Right ventricle myocardium inferior (tissue), 1 donor: ENCODE measurements at regions not wholly inside any gene's neighbourhood (a gene's known extent, or its start where the extent isn't known, plus 50 kb on each side); places are given as distances from the start of the nearest gene placed in this dataset.
A peak's percentile ranks its signal among the peaks of the same experiment; 100 is the strongest.
"Not testable (repeated sequence)": the region's sequence is repeated elsewhere in the genome, so short reads cannot be mapped to it uniquely, and the experiment has no call there.

Experiments
- ATAC-seq: fragments of 200-7000 bp; cut with Tn5 transposase; one replicate; pipeline ENCODE4 v1.9.1; 2020; ENCODE audit warnings: mild to moderate bottlenecking, moderate library complexity
- DNase-seq: peaks from one replicate; pipeline ENCODE4 v3.0.0; 2021; ENCODE audit errors: missing footprints
- intact Hi-C: fragments of 100-400 bp; cut with DNase I; formaldehyde crosslinking; loops from one replicate; pipeline ENCODE4 v1.11.0; 2022
- donor health status: DM: no; HTN: yes; CAD: no; lungs with severe emphysema.

DNA sequence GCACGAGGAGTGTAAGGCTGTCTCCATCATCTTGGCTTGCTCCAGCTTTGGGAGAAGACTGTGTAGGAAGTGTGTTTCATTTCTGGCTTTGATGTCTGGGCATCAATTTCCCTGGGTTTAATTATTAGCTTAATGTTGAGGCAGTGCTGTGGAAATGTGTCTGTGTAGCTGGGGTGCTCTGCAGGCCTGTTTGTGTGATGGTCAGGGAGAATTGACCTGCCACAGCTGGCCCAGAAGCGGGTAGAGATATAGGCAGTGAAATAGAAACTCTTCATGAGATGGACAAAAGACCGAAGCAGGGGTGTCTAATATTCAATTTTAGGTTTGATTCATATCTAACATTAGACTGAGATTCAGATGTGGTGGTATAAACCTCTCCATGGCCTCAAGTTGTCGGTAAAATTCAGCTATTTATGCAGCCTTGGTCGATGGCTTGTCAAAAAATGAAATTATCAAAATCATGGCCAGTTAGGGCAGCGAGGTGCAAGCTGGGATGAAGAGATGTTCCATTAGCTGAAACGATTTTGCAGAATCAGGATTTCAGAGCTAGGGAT lies 95.3 kb upstream of the SNX9 start:
- ATAC-seq (no peak), DNase-seq (no peak)
- intact Hi-C loops, result no loop called here

DNA sequence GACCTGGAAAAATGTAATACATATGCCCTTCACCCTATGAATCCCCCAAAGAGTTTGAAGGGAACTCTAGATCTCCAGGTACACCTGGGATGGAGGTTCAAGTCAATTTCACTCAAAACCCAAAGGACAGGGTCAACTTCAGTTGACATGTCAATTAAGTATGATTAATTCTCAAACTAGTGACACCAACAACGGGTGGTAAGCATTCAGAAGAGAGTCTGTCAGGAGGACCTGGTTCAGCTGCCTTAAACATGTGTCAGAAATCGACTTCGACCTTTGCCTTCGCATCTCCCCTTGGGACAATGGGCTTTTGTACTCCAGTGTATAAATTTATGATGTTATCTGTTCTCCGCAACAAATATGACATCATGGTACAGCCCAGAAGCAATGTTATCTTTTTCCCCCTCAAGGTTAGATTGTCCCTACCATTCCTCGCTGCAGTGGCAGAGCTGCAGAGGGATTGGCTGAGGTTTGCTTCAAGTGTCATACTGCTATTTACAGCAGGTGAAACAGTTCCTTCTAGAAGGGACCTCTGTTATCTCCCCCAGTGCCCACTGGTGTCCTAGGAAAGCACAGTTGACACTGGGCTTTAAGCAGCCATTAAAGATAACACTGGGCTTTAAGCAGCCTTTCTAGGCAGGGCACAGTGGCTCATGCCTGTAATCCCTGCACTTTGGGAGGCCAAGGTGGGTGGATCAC lies 94.7 kb upstream of the SNX9 start:
- intact Hi-C loops, result no loop called here
- ATAC-seq (no peak), DNase-seq (no peak)

DNA sequence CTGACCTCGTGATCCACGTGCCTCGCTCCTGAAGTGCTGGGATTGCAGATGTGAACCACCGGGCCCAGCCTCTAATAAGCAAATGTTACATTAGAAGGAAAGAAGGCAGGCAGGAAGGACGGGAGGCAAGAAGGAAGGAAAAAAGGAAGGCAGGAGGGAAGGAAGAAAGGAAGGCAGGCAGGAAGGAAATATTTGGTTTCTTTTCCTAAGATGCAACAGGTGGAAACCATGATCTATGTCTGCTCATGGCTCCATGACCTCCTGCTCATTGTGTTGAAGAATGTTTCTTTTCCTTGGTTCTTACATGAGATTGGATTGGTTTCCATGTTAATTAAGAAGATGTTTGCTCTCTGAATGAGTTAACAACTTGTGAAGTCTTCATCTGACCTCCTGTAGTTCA lies 91.8 kb upstream of the SNX9 start:
- intact Hi-C loops, result no loop called here
- ATAC-seq, result no peak
- no peak for DNase-seq

DNA sequence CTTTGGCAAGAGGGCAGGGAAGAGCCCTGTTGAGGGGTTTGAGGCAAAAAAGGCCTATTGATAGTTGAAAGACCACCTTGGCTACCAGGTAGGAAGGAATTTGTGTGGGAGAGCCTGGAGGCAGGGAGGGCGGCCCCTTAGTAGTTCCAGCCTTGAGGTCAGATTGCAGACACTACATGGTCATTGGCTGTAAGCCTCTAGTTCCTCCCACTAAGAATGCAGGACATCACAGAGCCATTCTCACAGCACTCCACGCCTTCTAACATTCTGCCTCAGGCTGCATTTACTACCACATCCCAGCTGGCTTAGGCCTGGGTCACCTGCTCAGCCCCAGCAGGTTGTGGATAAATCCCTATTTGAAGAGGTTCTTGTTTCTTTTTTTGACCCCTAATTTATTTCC lies 91.0 kb upstream of the SNX9 start:
- no peak for ATAC-seq
- no peak for DNase-seq
- intact Hi-C loops, result no loop called here

DNA sequence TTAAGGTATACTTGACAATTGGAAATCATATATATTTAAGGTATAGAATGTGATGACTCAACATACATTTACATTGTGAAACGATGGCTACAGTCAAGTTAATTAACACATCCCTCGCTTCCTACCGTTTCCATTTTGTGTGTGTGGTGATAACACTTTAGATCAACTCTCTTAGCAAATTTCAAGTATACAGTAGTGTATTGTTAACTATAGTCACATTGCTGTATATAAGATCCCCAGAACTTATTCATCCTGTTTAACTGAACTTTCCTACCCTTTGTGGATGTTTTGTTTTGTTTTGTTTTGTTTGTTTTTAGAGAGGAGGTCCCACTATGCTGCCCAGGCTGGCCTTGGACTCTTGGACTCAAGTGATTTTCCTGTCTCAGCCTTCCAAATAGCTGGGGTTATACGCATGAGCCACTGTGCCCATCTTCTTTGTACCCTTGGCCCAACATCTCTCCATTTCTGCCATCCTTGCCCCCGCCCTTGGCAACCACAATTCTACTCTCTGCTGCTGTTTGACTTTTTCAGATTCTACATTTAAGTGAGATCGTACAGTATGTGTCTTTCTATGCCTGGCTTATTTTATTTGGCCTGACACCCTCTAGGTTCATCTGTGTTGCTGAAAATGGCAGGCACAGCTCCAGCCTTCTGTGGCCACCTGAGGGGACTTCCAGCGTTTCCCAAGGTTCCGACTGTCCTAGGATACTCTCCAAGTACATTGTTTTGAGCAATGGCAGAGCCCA lies 90.5 kb upstream of the SNX9 start:
- ATAC-seq (no peak), DNase-seq (no peak)
- intact Hi-C loops, result no loop called here

DNA sequence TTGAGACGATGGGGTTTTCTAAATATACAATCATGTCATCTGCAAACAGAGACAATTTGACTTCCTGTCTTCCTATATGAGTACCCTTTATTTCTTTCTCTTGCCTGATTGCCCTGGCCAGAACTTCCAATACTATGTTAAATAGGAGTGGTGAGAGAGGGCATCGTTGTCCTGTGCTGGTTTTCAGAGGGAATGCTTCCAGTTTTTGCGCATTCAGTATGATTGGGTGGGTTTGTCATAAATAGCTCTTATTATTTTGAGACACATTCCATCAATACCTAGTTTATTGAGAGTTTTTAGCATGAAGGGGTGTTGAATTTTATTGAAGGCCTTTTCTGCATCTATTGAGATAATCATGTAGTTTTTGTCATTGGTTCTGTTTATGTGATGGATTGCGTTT lies 86.5 kb upstream of the SNX9 start:
- DNase-seq, intact Hi-C loops, ATAC-seq: not testable (repeated sequence)

DNA sequence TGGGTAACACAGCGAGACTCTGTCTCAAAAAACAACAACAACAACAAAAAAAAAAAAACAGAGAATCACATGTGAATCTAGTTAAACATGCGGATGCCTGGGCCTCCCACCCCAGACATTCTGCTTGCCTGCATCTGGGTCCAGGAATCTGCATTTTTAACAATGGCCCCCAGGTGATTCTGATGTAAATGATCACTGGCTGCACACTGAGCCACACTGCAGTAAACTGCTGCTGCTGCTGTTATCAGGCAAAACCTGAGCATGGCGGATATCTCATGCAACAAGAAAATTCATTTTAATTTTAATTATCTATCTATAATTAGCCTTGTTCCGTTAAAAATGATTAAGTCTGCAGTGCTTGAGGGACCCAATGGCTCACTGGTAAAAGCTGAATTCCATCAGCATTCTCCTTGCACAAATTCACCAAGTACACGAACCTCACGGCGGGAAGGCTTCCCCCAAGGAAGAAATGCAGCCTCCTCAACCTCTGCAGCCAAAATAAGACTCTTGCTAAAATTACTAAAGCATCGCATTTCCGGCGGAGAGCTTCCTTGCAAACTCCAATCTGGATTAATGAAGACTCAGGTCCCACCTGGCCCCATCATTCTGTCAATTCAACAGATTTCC lies 81.6 kb upstream of the SNX9 start:
- ATAC-seq (no peak), DNase-seq (no peak)
- intact Hi-C loops, result no loop called here

DNA sequence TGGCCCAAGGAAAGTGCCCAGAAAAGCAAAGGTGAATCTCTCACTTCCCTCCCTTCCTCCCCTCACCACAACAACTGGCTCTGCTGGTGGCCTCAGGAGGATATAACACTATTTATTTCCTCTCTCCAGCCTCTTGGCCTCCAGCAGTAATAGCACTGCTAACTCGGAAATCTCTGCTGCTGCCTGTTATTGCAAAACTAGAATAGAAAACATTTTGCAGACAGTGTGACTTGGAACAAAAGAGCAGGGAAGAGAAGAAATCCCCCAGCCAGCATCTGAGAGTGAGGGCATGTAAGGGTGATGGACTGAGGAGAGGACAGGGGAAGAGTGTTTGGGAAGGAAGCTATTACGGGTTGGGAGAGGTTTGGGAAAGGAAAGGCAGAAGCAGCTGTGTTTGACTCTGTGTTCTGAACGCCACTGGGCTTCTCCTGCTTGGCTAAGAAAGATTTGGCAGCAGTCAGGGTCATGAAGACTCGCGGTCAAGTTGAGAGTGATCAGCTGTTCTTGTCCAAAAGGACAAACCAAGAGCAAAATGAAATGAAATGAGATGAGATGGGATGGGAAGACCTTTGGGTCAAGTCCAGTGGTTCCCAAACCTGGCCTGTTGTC lies 81.0 kb upstream of the SNX9 start:
- DNase-seq (no peak), ATAC-seq (peak; percentile 93)
- intact Hi-C loops, result no loop called here

DNA sequence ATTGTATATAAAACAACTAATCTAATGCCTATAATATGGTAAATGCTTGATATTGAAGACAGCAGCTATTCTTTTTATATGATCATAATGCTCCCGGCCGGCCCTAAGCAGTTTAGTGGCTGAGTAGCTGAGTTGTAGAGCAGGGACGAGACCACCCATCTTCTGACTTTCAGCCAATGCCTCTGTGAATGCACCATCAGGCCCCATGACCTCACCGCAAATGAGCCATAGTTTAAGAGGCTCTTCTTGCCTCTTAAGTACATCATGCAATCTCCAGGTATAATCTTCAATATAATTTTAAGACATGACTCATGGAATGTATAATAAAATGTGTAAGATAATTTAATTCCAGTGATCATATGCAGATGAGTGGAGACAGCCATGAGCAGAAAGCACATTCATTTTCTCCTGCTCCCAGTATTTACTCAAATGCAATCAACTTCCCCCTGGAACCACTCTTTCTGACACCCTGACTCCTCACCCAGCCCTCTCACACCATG lies 78.9 kb upstream of the SNX9 start:
- intact Hi-C loops, result no loop called here
- ATAC-seq (no peak), DNase-seq (no peak)

DNA sequence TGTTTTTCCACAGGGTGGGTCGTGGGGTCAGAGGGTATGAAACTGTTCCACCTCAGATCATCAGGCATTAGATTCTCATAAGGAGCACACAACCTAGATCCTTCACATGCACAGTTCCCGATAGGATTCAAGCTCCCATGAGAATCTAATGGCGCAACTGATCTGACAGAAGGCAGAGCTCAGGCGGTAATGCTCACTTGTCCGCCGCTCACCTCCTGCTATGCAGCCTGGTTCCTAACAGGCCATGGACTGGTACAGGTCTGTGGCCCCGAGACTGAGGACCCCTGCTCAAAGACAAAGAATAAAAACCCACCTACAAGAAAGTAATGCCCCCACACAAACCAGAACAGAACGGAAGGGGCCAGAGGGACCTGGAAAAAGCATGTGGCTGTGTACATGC lies 76.1 kb upstream of the SNX9 start:
- intact Hi-C loops, result no loop called here
- DNase-seq, result no peak
- no peak for ATAC-seq

DNA sequence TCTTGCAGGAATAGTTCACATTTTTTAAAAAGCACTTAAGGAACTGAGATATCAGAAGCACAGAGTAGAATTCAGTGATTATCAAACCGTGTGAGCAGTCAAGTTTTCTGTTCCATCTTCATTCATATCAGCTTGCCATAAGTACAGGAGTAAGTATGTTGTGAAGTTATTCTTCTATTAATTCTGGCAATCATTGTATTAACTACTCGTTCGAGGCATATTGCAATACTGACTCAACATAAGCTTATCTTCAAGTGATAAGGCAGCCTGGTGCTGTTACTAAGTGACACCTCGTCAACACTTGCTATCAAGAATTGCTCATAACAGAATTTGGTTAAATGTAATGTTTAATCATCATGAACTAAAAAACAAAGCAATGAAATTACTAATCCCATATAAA lies 75.7 kb upstream of the SNX9 start:
- ATAC-seq, result no peak
- DNase-seq, result no peak
- intact Hi-C loops, result no loop called here

DNA sequence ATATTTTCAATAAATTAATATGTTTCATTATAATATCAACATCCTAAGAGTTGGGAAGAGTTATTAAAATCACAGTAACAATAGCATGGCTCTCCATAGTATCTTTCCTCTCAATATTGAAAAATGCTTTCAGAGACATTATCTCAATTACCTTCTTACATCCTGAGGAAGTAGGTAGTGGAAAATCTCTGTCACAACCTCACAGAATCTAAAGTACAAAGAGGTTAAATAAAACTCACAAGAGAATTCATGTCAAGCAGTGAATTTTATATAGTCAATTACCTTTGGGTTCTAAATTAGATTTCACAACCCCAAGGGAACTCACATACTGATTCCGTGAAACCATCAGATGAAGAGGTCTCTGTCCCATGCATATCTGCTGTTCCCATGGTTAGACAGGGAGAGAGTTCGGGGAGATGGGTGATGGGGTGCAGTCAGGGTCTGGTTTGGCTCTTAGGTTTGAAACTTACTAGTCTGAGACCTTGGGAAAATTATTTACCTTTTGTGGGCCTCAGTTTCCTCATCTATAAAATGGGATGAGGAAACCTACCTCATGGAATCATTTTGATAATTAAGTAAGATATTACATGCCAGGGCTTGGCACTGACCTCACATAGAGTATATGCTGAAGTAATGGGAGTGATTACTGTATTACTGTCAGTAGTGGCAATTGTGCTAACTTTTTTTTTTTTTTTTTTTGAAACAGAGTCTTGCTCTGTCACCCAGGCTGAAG lies 74.0 kb upstream of the SNX9 start:
- DNase-seq, result no peak
- ATAC-seq, result no peak
- intact Hi-C loops, result no loop called here

DNA sequence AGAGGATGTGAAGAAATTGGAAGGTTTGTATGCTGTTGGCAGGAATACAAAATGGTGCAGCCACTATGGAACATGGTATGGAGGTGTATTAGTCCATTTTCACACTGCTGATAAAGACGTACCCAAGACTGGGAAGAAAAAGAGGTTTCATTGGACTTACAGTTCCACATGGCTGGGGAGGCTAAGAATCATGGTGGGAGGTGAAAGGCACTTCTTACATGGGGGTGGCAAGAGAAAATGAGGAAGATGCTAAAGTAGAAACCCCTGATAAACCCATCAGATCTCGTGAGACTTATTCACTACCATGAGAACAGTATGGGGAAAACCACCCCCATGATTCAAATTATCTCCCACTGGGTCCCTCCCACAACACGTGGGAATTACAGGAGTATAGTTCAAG lies 72.1 kb upstream of the SNX9 start:
- not testable (repeated sequence) for DNase-seq, ATAC-seq
- intact Hi-C loops, result loop anchor here (10.0 kb wide), 1 partner anchor 324 kb away; no protein-coding TSS in a partner anchor

DNA sequence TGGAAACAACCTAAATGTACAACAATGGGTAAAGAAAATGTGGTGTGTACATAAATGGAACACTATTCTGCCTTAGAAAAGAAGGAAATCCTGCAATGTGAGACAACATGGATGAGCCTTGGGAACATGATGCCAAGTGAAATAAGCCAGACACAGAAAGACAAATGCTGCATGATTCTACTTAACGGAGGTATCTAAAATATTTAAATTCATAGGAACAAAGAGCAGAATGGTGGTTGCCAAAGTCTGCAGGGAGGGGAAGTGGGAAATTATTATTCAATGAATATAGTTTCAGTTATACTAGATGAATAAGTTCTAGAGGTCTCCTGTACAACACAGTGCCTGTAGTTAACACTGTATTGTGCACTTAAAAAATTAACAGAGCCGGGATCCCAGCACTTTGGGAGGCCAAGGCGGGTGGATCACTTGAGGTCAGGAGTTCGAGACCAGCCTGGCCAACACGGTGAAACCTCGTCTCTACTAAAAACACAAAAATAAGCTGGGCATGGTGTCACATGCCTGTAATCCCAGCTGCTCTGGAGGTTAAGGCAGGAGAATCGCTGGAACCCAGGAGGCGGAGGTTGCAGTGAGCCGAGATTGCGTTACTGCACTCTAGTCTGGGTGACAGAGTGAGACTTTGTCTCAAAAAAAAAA lies 71.4 kb upstream of the SNX9 start:
- DNase-seq, result no peak
- intact Hi-C loops, result loop anchor here (10.0 kb wide), 1 partner anchor 323 kb away; no protein-coding TSS in a partner anchor
- ATAC-seq, result no peak

DNA sequence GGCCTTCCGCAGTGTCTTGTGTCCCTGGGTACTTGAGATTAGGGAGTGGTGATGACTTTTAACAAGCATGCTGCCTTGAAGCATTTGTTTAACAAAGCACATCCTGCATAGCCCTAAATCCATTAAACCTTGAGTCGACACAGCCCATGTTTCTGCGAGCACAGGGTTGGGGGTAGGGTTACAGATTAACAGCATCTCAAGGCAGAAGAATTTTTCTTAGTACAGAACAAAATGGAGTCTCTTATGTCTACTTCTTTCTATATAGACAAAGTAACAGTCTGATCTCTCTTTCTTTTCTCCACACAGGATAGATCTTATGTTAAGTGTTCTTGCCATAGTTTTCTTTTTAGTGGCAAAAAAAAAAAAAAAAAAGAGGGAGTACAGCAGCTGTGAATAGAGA lies 70.2 kb upstream of the SNX9 start:
- DNase-seq, ATAC-seq: not testable (repeated sequence)
- intact Hi-C loops, result loop anchor here (10.0 kb wide), 1 partner anchor 322 kb away; no protein-coding TSS in a partner anchor

DNA sequence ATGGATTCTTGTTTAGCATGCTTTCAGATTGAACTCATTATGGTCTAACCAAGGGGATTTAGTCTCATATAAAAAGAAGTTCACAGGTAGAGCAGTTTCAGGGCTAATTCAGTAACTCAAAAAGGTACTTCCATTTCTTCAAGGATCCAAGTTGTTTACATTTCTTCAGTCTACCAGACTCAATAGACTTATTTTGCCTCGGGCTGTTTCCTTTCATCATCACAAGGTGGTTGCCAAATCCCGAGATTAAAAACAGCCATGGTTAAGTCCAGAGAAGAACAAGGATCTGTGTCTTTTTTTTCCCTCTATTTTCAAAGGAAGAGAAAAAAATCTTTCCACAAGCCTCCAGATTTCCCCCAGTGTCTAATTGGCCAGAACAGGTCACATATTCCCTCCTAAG lies 69.8 kb upstream of the SNX9 start:
- intact Hi-C loops, result loop anchor here (10.0 kb wide), 1 partner anchor 322 kb away; no protein-coding TSS in a partner anchor
- DNase-seq (no peak), ATAC-seq (no peak)

DNA sequence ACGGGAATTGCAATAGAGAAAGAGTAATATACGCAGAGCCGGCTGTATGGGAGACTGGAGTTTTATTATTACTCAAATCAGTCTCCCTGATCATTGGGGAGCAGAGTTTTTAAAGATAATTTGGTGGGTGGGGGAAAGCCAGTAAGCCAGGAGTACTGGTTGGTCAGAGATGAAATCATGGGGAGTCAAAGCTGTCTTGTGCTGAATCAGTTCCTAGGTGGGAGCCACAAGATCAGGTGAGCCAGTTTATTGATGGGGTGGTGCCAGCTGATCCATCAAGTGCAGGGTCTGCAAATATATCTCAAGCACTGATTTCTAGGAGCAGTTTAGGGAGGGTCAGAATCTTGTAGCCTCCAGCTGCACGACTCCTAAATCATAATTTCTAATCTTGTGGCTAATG lies 69.2 kb upstream of the SNX9 start:
- intact Hi-C loops, result loop anchor here (10.0 kb wide), 1 partner anchor 321 kb away; no protein-coding TSS in a partner anchor
- not testable (repeated sequence) for ATAC-seq, DNase-seq

DNA sequence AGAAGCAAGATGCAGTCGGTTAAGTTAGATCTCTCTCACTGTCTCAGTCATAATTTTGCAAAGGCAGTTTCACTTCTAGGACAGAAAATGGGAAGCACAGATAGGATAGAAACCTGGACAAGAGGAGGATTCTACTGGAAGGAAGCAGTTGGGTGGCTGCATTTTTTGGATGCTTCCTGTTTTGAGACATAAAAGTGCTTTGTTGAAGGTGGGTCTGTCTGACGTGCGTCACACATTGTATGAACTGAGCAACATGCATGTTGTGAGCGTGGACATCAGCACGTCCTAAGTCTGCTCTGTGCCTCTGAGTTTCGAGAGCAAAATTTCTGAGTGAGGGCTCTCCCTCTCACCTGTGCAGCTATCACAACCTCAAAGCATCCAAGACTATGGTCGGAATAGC lies 68.7 kb upstream of the SNX9 start:
- no peak for ATAC-seq
- intact Hi-C loops, result loop anchor here (10.0 kb wide), 1 partner anchor 320 kb away; no protein-coding TSS in a partner anchor
- DNase-seq, result no peak
